HG02623 (cell line): ENCODE measurements at regions not wholly inside any gene's neighbourhood (a gene's known extent, or its start where the extent isn't known, plus 50 kb on each side); places are given as distances from the start of the nearest gene placed in this dataset.

Experiments
- ATAC-seq: cut with Tn5 transposase; IDR thresholded peaks from one replicate; pipeline ENCODE4 v1.9.1; 2021; ENCODE audit warnings: moderate library complexity; ENCODE audit not compliant: unreplicated experiment

DNA sequence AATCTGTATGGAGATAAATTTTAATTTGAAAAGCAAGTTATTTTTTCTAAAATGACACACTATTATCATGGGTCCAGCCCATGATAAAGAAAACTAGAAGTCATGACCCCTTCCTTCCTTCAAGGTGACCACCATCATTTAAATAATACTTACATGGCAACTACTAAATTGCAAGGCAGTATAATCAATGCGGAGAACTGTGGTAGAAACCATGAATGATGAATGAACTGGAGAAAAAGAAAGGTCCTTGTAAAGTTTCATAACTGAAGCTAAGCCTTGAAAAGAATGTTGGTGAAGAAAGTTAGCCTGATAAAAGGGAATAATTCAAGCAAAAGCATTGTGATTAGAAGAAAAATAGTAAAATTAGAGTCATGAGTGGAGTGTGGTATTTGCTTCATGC is 222.9 kb upstream of the TBC1D5 start:
- ATAC-seq: no peak

DNA sequence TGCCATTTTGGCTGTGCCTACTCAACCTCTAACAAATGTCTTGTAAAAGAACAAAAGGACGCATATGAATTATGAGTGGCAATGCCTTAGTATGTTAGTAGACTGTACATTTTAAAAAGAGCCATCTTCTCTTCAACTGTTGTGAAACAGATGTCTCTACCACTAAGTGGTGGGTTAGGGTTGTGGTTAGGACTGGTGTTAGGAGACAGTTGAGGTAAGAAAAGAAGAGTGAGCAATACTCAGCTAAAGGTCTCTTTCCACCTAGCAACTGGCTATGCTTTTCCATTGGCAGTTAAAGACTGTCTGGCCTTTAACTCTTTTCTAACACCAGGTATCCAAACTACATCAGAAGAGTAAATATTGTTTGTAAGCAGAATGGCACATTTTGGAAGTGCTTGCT is 221.7 kb upstream of the TBC1D5 start:
- ATAC-seq: no peak

DNA sequence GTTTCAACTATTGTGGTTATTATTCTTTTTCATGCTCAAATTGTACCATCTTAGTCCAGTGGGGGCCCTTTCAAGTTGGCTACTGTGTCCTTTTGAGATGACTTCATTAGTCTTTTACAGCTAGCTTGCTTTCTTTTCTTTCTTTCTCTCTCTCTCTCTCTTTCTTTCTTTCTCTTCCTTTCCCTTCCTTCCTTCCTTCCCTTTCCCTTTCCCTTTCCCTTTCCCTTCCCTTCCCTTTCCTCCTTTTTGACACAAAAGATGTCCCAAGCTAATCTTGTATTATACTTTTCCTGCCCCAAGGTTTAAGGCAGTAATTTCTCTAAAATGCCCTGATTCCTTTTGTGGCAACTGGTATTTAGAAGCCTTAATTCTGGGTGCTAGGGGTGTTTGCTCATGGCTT is 213.0 kb upstream of the TBC1D5 start:
- no peak for ATAC-seq

DNA sequence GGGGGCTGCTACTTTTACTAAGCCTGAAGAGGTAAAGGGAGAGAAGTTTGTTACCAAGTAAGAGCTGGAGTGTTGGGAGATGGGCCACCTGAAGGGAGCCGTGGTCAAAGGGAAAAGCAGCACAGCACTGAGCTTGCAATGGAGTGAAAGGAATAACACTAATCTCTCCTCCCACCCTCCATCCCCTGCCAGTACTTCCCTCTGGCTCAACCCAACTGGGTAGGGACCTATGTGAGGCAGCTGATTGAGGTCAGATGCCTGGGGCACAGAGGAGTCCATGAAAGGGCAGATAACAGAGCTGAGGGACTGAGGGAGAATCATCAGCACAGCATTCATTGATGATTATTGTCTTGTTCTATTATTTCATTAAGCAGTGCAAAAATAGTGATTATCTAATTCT is 212.4 kb upstream of the TBC1D5 start:
- no peak for ATAC-seq

DNA sequence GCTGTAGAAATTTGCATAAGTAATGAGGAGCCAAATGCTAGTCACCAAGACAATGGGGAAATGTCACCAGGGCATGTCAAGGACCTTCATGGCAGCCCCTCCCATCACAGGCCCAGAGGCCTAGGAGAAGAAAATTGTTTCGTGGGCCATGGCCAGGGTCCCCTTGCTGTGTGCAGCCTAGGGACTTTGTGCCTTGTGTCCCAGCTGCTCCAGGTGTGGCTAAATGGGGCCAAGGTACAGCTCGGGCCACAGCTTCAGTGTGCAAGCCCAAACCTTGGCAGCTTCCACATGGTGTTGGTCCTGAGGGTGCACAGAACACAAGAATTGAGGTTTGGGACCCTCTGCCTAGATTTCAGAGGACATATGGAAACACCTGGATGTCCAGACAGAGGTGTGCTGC is 208.8 kb upstream of the TBC1D5 start:
- ATAC-seq: no peak

DNA sequence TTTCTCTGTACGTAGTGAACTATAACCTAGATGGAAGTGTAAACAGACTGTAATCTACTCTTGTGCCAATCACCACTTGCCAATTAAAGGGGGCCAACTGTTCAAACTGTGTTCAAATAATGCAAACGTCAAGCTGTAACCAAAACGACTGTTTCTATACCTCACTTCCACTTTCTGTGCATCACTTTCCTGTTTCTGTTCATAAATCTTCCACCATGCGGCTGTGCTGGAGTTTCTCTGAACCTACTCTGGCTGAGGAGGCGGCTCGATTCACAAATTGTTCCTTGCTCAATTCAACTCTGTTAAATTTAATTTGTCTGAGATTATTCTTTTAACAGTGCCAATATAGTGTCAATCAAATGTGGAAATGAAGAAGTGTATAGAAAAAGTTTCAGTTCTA is 206.7 kb upstream of the TBC1D5 start:
- no peak for ATAC-seq

DNA sequence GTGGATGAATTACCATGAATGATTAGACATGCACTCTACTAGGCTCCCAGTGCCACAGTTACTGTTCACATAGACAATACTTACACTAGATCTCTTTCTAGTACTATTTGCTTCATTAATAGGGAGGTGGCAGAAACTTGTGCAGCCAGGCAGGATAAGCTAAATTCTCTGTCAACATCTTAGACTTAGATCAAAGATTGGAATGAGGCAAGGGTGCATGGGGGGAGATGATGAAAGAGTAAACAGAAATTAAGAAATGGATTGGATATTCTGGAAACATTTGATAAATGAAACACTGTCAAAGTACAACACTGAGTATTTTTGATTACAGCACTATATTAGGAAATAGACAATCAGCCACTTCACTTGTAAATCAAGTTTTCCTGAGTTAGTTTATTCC is 205.4 kb upstream of the TBC1D5 start:
- no peak for ATAC-seq

DNA sequence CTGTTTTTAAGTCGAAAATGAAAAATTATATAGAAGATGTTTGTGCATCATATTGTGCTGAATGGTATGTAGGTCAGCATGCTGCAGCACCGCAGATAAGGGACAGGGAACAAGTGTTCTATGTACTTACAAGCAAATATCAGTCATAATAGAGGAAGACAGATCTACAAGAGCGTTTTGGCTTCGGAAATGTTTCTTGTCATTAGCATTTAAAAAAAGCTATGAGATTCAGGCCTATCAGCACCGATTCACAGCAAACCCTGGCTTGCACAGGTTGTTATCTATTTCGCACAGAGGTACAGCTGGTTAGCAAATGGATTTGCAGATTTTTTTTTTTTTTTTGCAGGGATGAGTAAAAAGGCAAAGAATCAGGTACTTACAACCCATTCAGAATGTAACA is 204.2 kb upstream of the TBC1D5 start:
- no peak for ATAC-seq

DNA sequence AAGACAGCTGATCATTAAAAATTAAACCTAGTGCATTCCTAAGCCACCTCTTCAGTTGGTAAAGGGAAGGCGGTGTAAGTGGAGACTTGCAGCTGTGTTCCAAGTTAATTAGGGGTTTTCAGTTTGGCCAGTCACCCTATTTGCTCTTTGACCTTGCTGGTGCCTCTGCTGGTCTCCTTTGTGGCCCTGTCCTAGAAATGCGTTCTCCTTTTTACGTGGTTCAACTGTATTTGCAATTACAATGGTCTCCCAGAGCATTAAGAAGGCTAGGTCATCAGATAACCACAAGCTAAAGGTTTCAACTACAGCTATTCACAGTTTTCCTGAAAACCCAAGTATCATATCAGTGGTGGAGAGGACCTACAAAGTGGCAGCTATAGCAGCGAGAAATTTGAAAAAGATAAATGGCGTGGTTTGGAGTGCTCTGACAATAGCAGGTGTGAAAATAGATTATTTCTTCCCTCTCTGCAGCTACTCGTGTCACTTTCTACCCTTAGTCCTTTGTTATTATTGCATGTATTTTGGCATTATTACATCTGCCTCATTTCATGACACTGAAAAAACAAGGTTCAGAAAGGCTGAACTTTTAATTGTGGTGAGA is 203.5 kb upstream of the TBC1D5 start:
- no peak for ATAC-seq

DNA sequence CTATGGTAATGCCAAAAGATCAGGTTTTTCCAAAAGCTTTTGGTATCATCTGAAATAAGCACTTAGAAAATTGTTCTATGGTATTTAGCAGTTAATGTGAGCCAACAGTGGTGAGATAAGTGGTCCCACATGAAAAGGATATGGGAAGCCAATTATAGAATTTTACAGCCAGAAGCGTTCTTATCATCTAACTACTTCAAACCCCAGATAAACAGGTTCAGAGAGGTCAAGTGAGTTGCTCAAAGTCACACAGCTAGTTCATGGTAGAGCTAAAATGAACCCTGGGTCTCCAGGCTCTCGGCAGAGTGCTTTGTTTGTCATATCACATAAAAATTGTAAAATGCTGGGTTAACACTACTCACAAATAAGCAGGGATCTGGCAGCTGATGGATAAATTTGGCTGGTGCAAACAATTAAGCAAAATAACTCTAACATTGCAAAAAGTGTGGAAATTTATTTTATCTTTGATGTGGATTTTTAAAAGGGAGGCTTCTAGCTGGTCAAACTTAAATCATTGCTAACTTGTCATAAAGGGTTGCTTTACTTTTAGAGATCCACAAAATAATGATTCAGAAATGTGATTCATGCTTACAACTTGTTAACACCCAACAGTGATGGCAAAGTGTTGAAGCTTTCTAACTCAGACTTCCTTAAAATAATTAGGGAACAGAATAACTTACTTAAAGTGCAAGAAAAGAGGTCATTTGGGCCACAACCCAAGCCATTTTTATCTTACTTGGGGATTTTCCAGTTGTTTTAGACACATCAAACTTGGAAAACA is 202.8 kb upstream of the TBC1D5 start:
- no peak for ATAC-seq

DNA sequence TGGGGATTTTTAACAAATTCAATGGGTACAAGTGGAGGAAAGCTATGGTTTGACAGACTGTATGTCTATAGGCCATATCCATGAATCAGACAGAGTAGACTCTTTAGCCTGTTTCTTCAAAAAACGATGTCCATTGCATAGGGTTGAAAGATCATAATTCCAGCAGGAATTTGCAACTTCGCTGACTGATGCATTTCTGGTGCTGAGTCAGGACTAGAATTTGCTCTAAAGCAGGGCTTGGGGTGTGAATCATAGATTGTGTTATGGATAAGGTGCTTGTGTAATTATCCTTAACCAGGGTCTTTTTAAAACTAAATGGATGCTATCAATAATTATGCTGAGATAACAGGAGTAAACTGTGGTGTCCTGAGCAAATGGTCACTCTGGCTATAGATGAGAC is 200.4 kb upstream of the TBC1D5 start:
- no peak for ATAC-seq

DNA sequence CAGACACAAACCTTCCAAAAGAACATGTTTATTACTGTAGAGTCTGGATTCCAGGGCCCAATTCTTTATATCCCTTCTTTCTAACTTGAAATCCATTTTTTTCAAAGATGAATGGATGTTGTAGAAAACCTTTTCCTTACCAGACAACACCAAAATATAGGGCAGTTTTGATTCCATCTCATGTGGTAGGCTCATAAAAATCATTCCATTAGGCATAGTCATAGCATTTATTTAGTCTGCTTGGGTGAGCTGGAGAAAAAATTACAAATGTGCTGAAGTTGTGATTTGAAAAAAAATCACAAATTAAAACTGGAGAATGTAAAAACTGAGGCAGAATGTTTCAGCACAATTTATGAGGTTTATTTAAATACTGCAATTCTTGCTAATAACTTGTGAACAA is 199.3 kb upstream of the TBC1D5 start:
- ATAC-seq: no peak

DNA sequence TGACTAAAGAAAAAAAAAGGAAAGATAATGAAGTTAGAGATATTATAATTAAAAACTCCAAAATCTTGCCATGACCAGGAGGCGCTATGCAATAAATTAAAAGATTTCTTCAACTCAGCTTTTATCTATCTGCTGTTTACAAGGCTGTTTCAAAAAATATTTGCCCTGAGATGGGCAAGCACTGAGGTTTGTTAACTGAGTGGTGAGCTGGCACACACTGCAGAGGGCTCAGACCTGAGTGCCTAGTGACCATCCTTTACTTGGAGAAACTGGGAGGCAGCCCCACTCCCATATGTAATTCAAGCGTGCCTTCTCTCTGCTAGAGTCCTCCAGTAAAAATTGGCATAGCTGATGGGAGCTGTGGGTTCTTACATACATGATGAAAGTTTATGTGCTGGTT is 198.7 kb upstream of the TBC1D5 start:
- ATAC-seq: no peak

DNA sequence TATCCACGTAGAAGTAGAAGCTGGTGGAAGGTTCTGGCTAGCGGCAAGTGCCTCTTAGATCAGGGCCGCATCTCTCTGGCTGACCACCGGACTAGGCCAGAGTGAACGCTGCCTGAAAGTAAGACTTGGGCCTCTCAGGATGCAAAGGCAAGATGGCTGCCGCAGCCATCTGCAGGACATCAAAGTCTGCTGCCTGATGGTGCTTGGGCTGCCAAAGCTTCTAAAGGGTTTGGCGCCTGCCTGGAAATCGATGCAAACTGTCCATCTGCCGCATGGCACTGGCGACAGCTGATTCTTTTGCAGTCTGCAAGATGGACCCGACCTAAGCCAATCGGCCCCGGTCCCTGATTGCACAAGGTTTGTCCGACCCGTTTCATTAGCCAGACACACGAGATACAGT is 196.7 kb upstream of the TBC1D5 start:
- no peak for ATAC-seq

DNA sequence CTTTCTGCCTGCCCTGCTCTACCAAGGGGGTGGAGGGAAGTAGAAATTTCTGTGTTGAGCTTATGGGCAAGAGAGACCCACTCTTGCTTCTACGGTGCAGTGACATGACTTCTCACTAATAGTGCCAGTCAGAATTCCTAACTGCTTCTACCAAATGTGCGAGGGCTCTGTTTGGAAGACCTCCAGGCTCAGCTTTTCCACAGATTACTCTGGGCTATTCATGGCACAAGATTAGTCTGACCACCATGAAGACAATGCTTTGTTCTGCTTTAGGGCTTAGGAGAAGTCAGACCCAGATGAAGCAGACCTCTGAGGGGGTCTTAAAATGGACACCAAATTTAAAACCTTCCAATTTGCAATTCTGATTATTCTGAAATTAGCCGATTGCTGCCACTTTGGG is 195.9 kb upstream of the TBC1D5 start:
- no peak for ATAC-seq

DNA sequence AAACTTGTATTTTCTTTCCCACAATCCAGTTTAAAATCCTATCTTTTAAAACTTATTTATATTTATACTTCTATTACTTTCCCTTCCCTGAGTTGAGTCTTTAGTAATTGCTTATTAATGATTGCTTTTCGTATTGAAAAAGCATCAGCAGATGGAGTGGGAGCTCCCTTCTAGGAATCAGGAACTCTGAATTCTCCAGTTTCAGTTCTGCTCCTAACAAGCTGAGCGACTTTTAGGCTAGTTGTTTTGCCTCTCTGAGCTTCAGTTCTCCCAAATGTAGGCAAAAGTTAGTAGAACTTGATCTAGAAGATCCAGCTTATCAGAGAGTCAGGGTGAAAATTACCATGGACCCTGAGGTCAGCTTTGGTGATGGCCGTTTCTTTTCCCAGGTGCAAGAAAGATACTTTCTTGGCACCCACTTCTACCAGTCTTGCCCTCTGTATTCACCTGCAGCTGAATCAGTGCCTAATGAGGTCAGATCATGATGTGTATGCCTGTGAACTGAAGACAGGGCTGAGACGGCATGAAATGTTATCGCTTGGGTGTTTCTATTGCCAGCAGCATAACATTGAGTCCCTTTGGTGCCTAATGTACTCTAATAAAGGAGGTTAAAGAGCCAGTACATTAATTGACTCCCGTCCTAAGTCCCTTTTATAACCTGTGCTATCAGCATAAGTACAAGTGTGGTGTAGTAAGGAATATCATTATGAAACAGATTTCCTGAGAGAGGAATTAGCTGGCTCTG is 194.5 kb upstream of the TBC1D5 start:
- no peak for ATAC-seq

DNA sequence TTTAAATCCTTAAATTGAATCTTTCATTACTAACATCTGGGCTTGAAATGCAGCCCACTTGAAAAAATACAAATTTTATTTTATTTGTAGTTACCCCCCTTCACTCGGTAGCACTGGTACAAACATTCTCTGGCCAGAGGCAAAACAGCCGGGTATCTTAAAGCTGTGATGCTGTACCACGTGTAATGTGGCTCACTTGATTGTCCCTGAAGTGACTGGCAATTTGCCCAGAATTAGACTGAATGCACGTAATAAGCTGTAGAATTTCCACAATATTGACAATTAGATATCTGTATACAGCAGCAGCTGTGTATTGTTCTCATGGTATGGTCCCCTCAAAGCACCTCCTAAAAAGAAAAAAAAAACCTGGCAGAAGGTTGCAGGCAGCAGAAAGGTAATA is 192.8 kb upstream of the TBC1D5 start:
- ATAC-seq: no peak

DNA sequence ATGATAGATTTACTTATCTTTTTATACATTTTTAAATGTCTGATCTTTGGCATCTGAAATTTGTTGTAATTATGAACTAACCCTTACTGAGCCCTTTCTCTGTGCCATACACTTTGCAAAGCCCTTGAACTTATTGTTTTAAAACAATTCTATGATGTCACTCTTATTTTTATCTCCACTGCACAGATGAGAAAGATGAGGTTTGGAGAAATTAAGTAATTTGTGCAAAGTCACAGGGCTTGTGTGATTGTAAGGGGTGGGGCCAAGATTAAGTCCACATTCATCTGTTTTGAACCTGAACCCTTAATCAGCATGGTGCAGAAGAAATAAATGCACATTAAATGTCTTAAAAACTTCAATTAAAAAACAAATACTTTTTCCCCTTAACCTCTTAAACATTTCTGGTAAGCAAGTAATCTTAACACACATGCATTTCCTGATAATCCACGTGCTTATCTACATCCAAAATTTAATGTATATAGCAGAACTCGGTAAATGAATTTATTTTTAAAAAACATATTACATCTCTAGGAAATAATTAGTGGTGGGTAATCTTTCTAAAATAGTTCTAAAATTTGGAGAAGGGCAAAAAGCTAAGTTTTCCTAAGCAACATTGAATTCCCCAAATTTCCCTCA is 189.8 kb upstream of the TBC1D5 start:
- ATAC-seq: no peak

DNA sequence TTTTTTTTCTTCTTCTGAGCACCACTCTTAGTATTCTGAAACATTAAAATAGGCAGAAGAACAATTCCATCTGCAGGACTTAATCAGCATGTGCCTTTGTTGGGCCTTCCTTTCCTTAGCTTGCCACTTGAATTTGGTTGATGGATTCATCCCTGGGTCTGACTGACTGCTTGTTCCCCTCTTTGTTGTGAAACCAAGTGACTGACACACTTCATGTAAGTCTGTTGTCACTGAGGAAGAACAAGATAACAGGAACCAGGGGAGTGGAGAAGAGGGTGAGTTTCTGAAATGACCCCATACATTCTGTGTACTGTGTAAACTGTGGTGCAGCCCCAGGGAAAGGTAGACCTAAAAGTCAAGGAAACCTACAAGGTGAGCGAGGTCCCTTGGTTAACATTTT is 188.7 kb upstream of the TBC1D5 start:
- no peak for ATAC-seq

DNA sequence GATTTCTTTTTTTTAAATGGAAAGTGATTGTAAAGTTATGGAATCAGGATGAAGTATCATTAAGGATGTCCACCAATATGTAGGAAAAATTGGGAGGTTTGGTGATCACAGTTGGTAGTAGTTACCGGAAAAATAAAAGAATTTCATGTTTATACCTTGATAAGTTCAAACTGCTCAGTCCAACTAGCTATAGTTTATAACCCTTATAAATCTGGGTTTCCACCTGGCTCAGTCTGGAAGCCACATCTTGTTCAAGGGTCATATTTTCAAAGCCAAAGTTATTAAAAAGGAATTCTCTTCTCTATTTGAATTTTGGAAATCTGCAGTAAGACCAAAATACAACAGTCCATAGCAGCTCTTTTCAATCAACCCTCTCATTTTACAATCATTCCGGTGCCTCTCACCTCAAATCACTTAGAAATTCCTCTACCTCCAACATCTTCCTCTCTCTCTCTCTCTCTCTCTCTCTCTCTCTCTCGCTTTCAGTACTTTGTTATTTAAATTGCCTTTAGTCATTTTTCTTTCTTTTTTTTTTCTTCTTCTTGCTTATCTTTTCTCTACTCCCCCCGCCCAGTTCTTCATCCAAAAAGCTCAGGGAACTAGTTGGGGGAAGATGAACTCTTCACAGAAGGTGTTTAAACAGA is 186.2 kb upstream of the TBC1D5 start:
- ATAC-seq: no peak

DNA sequence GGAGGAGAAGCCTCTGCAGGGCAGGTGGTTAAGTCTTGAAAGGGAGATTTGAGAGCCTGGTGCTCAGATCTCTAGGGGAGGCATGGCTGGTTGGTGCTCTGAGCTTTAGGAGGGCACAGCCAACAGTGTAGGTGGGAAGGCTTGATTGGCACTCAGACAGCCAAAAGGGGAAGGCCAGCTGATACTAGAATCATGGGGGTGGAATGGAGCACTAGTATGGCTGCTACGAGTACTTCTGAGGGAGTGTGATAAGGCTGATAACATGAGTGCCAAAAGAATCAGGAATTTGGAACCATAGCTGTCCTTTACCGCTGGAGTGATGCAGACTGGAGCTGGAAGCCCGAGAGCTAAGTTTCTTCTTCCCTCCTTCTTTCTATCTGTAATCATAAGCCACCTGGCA is 184.6 kb upstream of the TBC1D5 start:
- ATAC-seq: no peak
